ENCODE measurements at regions not wholly inside any gene's neighbourhood (a gene's known extent, or its start where the extent isn't known, plus 50 kb on each side); places are given as distances from the start of the nearest gene placed in this dataset.

DNA sequence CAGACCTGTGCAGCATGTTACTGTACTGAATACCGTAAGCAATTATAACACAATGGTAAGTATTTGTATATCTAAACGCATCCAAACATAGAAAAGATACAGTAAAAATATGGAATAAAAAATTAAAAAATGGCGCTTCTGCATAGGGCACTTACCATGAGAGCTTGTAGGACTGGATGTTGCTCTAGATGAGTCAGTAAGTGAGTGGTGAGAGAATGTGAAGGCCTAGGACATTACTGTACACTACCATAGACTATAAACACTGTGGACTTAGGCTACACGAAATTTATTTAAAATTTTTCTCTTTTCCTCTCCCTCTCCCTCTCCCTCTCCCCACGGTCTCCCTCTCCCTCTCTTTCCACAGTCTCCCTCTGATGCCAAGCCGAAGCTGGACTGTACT is 194.5 kb upstream of the CDKN3 start:
- TF ChIP-seq KDM5A (IDR thresholded peaks at IDR 0.05; ENCODE audit: low read length) (no peak), EP300 (IDR thresholded peaks at IDR 0.05; ENCODE audit: borderline replicate concordance in 1 of 2, low read depth in 2 of 2, low read length in 2 of 2) (no peak), POLR2A (IDR thresholded peaks at IDR 0.05; ENCODE audit: control extremely low read depth in 1 of 2, low read depth in 2 of 2, low read length in 2 of 2) (no peak), POLR2AphosphoS5 (IDR thresholded peaks at IDR 0.05; ENCODE audit: low read depth, low read length) (no peak), HDAC2 (IDR thresholded peaks at IDR 0.05; ENCODE audit: borderline replicate concordance in 1 of 2, low read depth in 2 of 2, low read length in 2 of 2) (no peak), SRF (IDR thresholded peaks at IDR 0.05; ENCODE audit: low read depth, low read length) (no peak)
